ENCODE measurements at regions not wholly inside any gene's neighbourhood (a gene's known extent, or its start where the extent isn't known, plus 50 kb on each side); places are given as distances from the start of the nearest gene placed in this dataset.
"Not testable (repeated sequence)": the region's sequence is repeated elsewhere in the genome, so short reads cannot be mapped to it uniquely, and the experiment has no call there.

GRCh38 chr11:95650276-95650675, 139.3 kb downstream of the FAM76B start:
- no peak for DNase-seq (ENCODE audit: low read depth, low spot score)

- DNase-seq (ENCODE audit: low read depth, low spot score), result no peak
Measured at GRCh38 chr11:95647871-95648270, 141.7 kb downstream of the FAM76B start.

GRCh38 chr11:95647355-95647754, 142.2 kb downstream of the FAM76B start:
- DNase-seq (ENCODE audit: low read depth, low spot score), result no peak

GRCh38 chr11:95641495-95641894, 148.1 kb downstream of the FAM76B start:
- DNase-seq (ENCODE audit: low read depth, low spot score), result no peak

GRCh38 chr11:95638501-95638900, 151.1 kb downstream of the FAM76B start:
- DNase-seq (ENCODE audit: low read depth, low spot score), result no peak

GRCh38 chr11:95625164-95625900, 164.2 kb downstream of the FAM76B start:
- DNase-seq (ENCODE audit: low read depth, low spot score), result no peak

GRCh38 chr11:95616256-95616804, 173.3 kb downstream of the FAM76B start:
- no peak for DNase-seq (ENCODE audit: low read depth, low spot score)

- DNase-seq (ENCODE audit: low read depth, low spot score), result no peak
Measured at GRCh38 chr11:95611827-95612226, 177.8 kb downstream of the FAM76B start.

GRCh38 chr11:95610185-95610584, 179.4 kb downstream of the FAM76B start:
- not testable (repeated sequence) for DNase-seq (ENCODE audit: low read depth, low spot score)

GRCh38 chr11:95608093-95608492, 181.5 kb downstream of the FAM76B start:
- no peak for DNase-seq (ENCODE audit: low read depth, low spot score)

- DNase-seq (ENCODE audit: low read depth, low spot score), result no peak
Measured at GRCh38 chr11:95606824-95607223, 182.8 kb downstream of the FAM76B start.

GRCh38 chr11:95605271-95605940, 184.2 kb downstream of the FAM76B start:
- DNase-seq (ENCODE audit: low read depth, low spot score), result no peak

- no peak for DNase-seq (ENCODE audit: low read depth, low spot score)
Measured at GRCh38 chr11:95599959-95600586, 189.5 kb downstream of the FAM76B start.

GRCh38 chr11:95595973-95596489, 193.6 kb downstream of the FAM76B start:
- DNase-seq (ENCODE audit: low read depth, low spot score), result no peak

GRCh38 chr11:95595541-95595940, 194.0 kb downstream of the FAM76B start:
- no peak for DNase-seq (ENCODE audit: low read depth, low spot score)

- no peak for DNase-seq (ENCODE audit: low read depth, low spot score)
Measured at GRCh38 chr11:95593111-95593510, 196.5 kb downstream of the FAM76B start.

- DNase-seq (ENCODE audit: low read depth, low spot score), result no peak
Measured at GRCh38 chr11:95592471-95592870, 197.1 kb downstream of the FAM76B start.

- no peak for DNase-seq (ENCODE audit: low read depth, low spot score)
Measured at GRCh38 chr11:95589893-95590612, 199.5 kb downstream of the FAM76B start.

GRCh38 chr11:95588821-95589220, 200.8 kb downstream of the FAM76B start:
- DNase-seq (ENCODE audit: low read depth, low spot score), result no peak

- DNase-seq (ENCODE audit: low read depth, low spot score), result no peak
Measured at GRCh38 chr11:95586661-95587060, 202.9 kb downstream of the FAM76B start.

- DNase-seq (ENCODE audit: low read depth, low spot score), result no peak
Measured at GRCh38 chr11:95586155-95586554, 203.4 kb downstream of the FAM76B start.

GRCh38 chr11:95585752-95586077, 203.9 kb downstream of the FAM76B start:
- no peak for DNase-seq (ENCODE audit: low read depth, low spot score)

All from pulmonary artery endothelial cell (primary cell).